ENCODE measurements at regions not wholly inside any gene's neighbourhood (a gene's known extent, or its start where the extent isn't known, plus 50 kb on each side); places are given as distances from the start of the nearest gene placed in this dataset.

DNA sequence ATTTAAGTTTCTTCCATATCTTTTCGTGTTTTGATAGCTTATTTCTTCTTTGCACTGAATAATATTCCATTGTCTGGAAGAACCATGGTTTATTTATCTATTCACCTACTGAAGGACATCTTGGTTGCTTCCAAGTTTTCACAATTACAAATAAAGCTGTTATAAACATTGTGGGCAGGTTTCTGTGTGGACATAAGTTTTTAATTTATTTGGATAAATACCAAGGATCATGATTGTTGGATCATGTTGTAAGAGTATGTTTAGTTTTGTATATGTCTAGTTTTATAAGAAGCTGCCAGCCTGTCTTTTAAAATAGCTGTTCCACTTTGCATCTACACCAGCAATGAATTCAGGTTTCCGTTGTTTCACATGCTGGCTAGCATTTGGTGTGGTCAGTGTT is 339.4 kb downstream of the CDH11 start:
- H3K36me3 ChIP-seq: no peaks in the 10 kb centered on the region
- no peak overlapping the region for H3K4me3 ChIP-seq (ENCODE audit: low read depth, low read length)
- H3K9me3 ChIP-seq (ENCODE audit: severe bottlenecking): no peaks in the 10 kb centered on the region
- no peaks in the 10 kb centered on the region for H3K27me3 ChIP-seq (ENCODE audit: insufficient read depth, low read depth, severe bottlenecking)
- H3K27ac ChIP-seq: no peak overlapping the region
- DNase-seq: no peak
- TF ChIP-seq, protein P1, sequence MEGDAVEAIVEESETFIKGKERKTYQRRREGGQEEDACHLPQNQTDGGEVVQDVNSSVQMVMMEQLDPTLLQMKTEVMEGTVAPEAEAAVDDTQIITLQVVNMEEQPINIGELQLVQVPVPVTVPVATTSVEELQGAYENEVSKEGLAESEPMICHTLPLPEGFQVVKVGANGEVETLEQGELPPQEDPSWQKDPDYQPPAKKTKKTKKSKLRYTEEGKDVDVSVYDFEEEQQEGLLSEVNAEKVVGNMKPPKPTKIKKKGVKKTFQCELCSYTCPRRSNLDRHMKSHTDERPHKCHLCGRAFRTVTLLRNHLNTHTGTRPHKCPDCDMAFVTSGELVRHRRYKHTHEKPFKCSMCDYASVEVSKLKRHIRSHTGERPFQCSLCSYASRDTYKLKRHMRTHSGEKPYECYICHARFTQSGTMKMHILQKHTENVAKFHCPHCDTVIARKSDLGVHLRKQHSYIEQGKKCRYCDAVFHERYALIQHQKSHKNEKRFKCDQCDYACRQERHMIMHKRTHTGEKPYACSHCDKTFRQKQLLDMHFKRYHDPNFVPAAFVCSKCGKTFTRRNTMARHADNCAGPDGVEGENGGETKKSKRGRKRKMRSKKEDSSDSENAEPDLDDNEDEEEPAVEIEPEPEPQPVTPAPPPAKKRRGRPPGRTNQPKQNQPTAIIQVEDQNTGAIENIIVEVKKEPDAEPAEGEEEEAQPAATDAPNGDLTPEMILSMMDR (IDR thresholded peaks at IDR 0.05; ENCODE audit: low read depth, low read length): no peak

DNA sequence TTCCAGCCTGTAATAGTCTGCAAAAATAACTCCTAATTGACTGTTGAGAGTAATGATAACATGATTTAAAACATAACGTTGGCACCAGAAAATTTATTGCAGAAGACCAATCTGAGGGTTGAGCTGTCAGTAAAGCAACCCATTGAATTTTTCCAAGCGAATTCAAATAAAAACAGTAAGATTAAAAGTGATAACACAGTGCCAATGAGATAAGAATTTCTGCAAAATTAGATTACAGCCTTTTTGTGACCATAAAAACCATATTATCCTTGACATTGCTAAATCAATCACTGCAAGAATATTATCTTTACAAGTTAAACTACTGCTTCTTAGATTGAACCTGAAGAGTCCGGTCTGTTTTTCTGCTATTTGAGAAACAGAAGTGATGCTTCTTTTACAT is 341.4 kb downstream of the CDH11 start:
- H3K9me3 ChIP-seq (ENCODE audit: severe bottlenecking): peaks cover under 1% of the 10 kb centered on the region
- no peak overlapping the region for H3K27ac ChIP-seq
- no peak for DNase-seq
- no peaks in the 10 kb centered on the region for H3K36me3 ChIP-seq
- H3K27me3 ChIP-seq (ENCODE audit: insufficient read depth, low read depth, severe bottlenecking): no peaks in the 10 kb centered on the region
- H3K4me3 ChIP-seq (ENCODE audit: low read depth, low read length): no peak overlapping the region
- TF ChIP-seq, protein P1 (IDR thresholded peaks at IDR 0.05; ENCODE audit: low read depth, low read length): no peak

DNA sequence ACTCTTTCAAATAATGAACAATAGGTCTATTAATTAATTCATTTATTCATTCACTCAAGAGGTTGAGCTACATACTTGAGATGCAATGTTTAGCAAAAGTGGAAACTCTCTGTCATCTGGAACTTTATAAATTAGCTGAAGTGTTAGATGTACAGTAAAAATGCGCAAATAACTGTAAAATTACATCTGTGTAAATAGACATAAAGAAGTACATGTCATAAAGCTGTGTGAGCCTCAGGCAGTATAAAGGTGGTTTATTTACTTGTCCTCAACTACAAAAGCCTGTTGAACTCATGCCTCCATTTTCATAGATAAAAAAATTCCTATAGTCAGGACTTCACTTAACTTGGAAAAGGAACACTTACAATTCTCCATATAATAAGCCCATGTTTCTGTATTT is 343.1 kb downstream of the CDH11 start:
- peaks cover 8% of the 10 kb centered on the region for H3K9me3 ChIP-seq (ENCODE audit: severe bottlenecking)
- H3K27ac ChIP-seq: no peak overlapping the region
- no peaks in the 10 kb centered on the region for H3K27me3 ChIP-seq (ENCODE audit: insufficient read depth, low read depth, severe bottlenecking)
- no peaks in the 10 kb centered on the region for H3K36me3 ChIP-seq
- H3K4me3 ChIP-seq (ENCODE audit: low read depth, low read length): no peak overlapping the region
- DNase-seq: no peak
- TF ChIP-seq, protein P1 (IDR thresholded peaks at IDR 0.05; ENCODE audit: low read depth, low read length): no peak

DNA sequence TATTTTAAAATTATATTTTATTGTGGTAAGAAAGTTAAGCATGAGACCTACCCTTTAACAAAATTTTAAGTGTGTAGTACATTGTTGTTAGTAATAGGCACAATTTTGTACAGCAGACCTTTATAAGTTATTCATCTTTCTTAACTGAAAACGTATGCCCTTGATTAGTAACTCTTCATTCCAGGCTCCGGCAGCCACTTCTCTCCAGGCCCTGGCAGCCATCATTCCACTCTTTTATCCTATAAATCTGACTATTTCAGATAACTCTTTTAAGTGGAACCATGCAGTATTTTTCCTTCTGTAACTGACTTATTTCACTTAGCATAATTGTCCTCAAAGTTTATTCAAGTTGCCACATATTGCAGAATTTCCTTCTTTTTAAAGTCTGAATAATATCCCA is 348.2 kb downstream of the CDH11 start:
- no peak for DNase-seq
- Histone ChIP-seq H3K27me3 (ENCODE audit: insufficient read depth, low read depth, severe bottlenecking) (no peaks in the 10 kb centered on the region), H3K9me3 (ENCODE audit: severe bottlenecking) (peaks cover 8% of the 10 kb centered on the region), H3K27ac (no peak overlapping the region), H3K36me3 (no peaks in the 10 kb centered on the region), H3K4me3 (ENCODE audit: low read depth, low read length) (no peak overlapping the region)
- TF ChIP-seq, protein P1 (IDR thresholded peaks at IDR 0.05; ENCODE audit: low read depth, low read length): no peak

DNA sequence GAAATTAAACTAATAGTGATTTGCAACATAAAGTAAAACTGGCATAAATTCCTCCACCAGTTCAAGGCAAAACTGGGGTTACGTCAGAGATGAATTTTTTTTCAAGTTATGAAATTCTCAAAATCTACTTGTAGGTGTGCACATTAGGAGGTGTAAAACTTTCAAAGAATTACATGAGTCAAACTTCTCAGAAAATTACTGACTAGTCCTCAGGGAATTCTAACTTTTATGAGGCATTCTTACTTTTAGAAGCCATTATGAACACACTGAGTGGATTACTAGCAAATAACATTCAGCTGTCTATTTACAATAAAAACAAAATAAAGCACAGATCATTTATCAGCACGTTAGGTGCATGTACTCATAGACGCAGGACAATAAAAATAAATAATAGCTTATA is 348.7 kb downstream of the CDH11 start:
- H3K27ac ChIP-seq: no peak overlapping the region
- H3K4me3 ChIP-seq (ENCODE audit: low read depth, low read length): no peak overlapping the region
- no peak for DNase-seq
- no peaks in the 10 kb centered on the region for H3K27me3 ChIP-seq (ENCODE audit: insufficient read depth, low read depth, severe bottlenecking)
- TF ChIP-seq, protein P1 (IDR thresholded peaks at IDR 0.05; ENCODE audit: low read depth, low read length): no peak
- peaks cover 8% of the 10 kb centered on the region for H3K9me3 ChIP-seq (ENCODE audit: severe bottlenecking)
- no peaks in the 10 kb centered on the region for H3K36me3 ChIP-seq

DNA sequence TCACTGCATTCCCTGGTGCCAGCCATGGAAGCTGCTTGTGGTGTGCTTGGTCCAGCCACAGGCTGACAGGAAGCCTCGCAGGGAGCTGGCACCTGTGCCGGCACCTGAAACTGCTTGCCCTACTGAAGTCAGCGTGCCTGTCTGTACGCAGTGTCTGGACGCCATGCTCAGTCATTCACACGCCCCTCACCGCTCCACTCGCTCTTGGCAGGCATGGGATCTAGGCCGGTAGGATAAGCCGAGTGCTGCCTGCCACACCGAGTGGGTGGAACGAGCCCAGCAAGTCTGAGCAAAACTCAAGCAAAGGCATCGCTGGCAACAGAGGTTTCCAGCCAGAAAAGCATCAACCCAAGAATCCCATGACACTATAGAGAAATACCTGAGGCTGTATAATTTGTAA is 350.6 kb downstream of the CDH11 start:
- TF ChIP-seq, protein P1 (IDR thresholded peaks at IDR 0.05; ENCODE audit: low read depth, low read length): no peak
- DNase-seq: no peak
- Histone ChIP-seq H3K27me3 (ENCODE audit: insufficient read depth, low read depth, severe bottlenecking) (no peaks in the 10 kb centered on the region), H3K27ac (no peak overlapping the region), H3K4me3 (ENCODE audit: low read depth, low read length) (no peak overlapping the region), H3K9me3 (ENCODE audit: severe bottlenecking) (peaks cover 8% of the 10 kb centered on the region), H3K36me3 (no peaks in the 10 kb centered on the region)
